ENCODE measurements at regions not wholly inside any gene's neighbourhood (a gene's known extent, or its start where the extent isn't known, plus 50 kb on each side); places are given as distances from the start of the nearest gene placed in this dataset.
"Not testable (repeated sequence)": the region's sequence is repeated elsewhere in the genome, so short reads cannot be mapped to it uniquely, and the experiment has no call there.

GRCh38 chr12:31820832-31821231 lies 92.0 kb upstream of the AMN1 start:
- no peak for DNase-seq (ENCODE audit: low spot score)

- no peak for DNase-seq (ENCODE audit: low spot score)
These were observed 90.6 kb upstream of the AMN1 start for GRCh38 chr12:31819427-31819826.

GRCh38 chr12:31818623-31819268 lies 89.9 kb upstream of the AMN1 start:
- DNase-seq (ENCODE audit: low spot score): no peak

- DNase-seq (ENCODE audit: low spot score): no peak
These were observed 88.3 kb upstream of the AMN1 start for GRCh38 chr12:31817120-31817519.

- DNase-seq (ENCODE audit: low spot score): no peak
These were observed 86.3 kb upstream of the AMN1 start for GRCh38 chr12:31815096-31815495.

GRCh38 chr12:31813305-31813704 lies 84.5 kb upstream of the AMN1 start:
- DNase-seq (ENCODE audit: low spot score): no peak

- no peak for DNase-seq (ENCODE audit: low spot score)
These were observed 78.9 kb upstream of the AMN1 start for GRCh38 chr12:31807773-31808097.

- not testable (repeated sequence) for DNase-seq (ENCODE audit: low spot score)
These were observed 78.4 kb upstream of the AMN1 start for GRCh38 chr12:31807081-31807772.

GRCh38 chr12:31805681-31806080 lies 76.9 kb upstream of the AMN1 start:
- not testable (repeated sequence) for DNase-seq (ENCODE audit: low spot score)

- DNase-seq (ENCODE audit: low spot score): not testable (repeated sequence)
These were observed 75.9 kb upstream of the AMN1 start for GRCh38 chr12:31804707-31805106.

GRCh38 chr12:31804185-31804504 lies 75.3 kb upstream of the AMN1 start:
- DNase-seq (ENCODE audit: low spot score): no peak

- no peak for DNase-seq (ENCODE audit: low spot score)
These were observed 74.7 kb upstream of the AMN1 start for GRCh38 chr12:31803306-31804184.

- peak; percentile 12 for DNase-seq (ENCODE audit: low spot score)
These were observed 73.1 kb upstream of the AMN1 start for GRCh38 chr12:31801872-31802271.

- no peak for DNase-seq (ENCODE audit: low spot score)
These were observed 68.5 kb upstream of the AMN1 start for GRCh38 chr12:31797230-31797872.

GRCh38 chr12:31796270-31796951 lies 67.6 kb upstream of the AMN1 start:
- no peak for DNase-seq (ENCODE audit: low spot score)

GRCh38 chr12:31794745-31795144 lies 65.9 kb upstream of the AMN1 start:
- DNase-seq (ENCODE audit: low spot score): no peak

GRCh38 chr12:31791265-31791664 lies 62.4 kb upstream of the AMN1 start:
- DNase-seq (ENCODE audit: low spot score): not testable (repeated sequence)

GRCh38 chr12:31790759-31791158 lies 61.9 kb upstream of the AMN1 start:
- no peak for DNase-seq (ENCODE audit: low spot score)

- no peak for DNase-seq (ENCODE audit: low spot score)
These were observed 56.5 kb upstream of the AMN1 start for GRCh38 chr12:31785318-31785717.

GRCh38 chr12:31783996-31784645 lies 55.3 kb upstream of the AMN1 start:
- DNase-seq (ENCODE audit: low spot score): no peak

- no peak for DNase-seq (ENCODE audit: low spot score)
These were observed 54.7 kb upstream of the AMN1 start for GRCh38 chr12:31783556-31783955.

All from ecto neural progenitor cell (in vitro differentiated cells).